ENCODE measurements at regions not wholly inside any gene's neighbourhood (a gene's known extent, or its start where the extent isn't known, plus 50 kb on each side); places are given as distances from the start of the nearest gene placed in this dataset.

- no peak overlapping the region for H3K4me3 ChIP-seq (ENCODE audit: low read depth, low read length)
- TF ChIP-seq, protein P1, sequence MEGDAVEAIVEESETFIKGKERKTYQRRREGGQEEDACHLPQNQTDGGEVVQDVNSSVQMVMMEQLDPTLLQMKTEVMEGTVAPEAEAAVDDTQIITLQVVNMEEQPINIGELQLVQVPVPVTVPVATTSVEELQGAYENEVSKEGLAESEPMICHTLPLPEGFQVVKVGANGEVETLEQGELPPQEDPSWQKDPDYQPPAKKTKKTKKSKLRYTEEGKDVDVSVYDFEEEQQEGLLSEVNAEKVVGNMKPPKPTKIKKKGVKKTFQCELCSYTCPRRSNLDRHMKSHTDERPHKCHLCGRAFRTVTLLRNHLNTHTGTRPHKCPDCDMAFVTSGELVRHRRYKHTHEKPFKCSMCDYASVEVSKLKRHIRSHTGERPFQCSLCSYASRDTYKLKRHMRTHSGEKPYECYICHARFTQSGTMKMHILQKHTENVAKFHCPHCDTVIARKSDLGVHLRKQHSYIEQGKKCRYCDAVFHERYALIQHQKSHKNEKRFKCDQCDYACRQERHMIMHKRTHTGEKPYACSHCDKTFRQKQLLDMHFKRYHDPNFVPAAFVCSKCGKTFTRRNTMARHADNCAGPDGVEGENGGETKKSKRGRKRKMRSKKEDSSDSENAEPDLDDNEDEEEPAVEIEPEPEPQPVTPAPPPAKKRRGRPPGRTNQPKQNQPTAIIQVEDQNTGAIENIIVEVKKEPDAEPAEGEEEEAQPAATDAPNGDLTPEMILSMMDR (conservative IDR thresholded peaks at IDR 0.05; ENCODE audit: low read depth, low read length), result no peak
- no peak for DNase-seq (ENCODE audit: low read depth)
These were observed 203.3 kb upstream of the TARS1 start for GRCh38 chr5:33237471-33237870.

GRCh38 chr5:33238826-33239695, 201.7 kb upstream of the TARS1 start:
- TF ChIP-seq, protein P1 (conservative IDR thresholded peaks at IDR 0.05; ENCODE audit: low read depth, low read length), result no peak
- H3K4me3 ChIP-seq (ENCODE audit: low read depth, low read length), result no peak overlapping the region
- DNase-seq (ENCODE audit: low read depth), result no peak

DNA sequence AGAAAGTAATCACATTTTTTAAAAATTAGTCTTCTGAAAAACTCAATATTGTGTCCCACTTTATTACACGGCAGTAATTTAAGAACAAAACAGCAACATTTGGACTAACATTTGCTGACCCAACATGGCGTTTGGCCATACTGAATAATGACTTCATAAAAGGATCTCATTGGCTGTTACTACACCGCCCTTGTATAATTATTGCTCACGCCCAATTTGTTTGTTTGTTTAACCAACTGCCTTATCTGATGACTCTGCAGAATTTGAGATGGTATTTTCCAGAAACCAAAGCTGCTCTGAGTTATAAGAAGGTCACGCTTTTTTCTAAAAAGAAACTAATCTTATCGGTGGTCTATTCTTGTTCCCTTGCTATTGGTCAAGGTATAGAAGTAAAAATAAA, 200.2 kb upstream of the TARS1 start:
- no peak overlapping the region for H3K4me3 ChIP-seq (ENCODE audit: low read depth, low read length)
- TF ChIP-seq, protein P1 (conservative IDR thresholded peaks at IDR 0.05; ENCODE audit: low read depth, low read length), result no peak
- peak; percentile 21 for DNase-seq (ENCODE audit: low read depth)

GRCh38 chr5:33241802-33242201, 199.0 kb upstream of the TARS1 start:
- no peak overlapping the region for H3K4me3 ChIP-seq (ENCODE audit: low read depth, low read length)
- TF ChIP-seq, protein P1 (conservative IDR thresholded peaks at IDR 0.05; ENCODE audit: low read depth, low read length), result no peak
- DNase-seq (ENCODE audit: low read depth), result no peak

DNA sequence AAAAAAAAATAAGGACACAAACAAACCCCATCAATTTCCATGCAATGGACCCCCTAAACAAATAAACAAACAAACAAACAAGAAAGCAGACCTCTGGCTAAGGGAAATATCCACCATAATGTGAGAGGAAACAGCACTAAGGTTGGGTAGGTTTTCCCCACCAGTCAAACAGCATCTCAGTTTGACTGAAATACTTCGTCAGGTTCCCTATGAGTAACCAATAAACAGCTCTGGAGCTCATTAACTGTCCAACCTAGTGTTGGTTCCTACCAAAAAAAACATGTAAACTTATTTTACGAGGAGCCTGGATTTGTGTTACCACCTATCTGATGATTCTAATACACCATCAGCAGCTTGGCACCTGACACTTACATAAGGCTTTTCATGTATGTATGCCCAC, 198.5 kb upstream of the TARS1 start:
- TF ChIP-seq, protein P1 (conservative IDR thresholded peaks at IDR 0.05; ENCODE audit: low read depth, low read length), result no peak
- H3K4me3 ChIP-seq (ENCODE audit: low read depth, low read length), result no peak overlapping the region
- DNase-seq (ENCODE audit: low read depth), result no peak

DNA sequence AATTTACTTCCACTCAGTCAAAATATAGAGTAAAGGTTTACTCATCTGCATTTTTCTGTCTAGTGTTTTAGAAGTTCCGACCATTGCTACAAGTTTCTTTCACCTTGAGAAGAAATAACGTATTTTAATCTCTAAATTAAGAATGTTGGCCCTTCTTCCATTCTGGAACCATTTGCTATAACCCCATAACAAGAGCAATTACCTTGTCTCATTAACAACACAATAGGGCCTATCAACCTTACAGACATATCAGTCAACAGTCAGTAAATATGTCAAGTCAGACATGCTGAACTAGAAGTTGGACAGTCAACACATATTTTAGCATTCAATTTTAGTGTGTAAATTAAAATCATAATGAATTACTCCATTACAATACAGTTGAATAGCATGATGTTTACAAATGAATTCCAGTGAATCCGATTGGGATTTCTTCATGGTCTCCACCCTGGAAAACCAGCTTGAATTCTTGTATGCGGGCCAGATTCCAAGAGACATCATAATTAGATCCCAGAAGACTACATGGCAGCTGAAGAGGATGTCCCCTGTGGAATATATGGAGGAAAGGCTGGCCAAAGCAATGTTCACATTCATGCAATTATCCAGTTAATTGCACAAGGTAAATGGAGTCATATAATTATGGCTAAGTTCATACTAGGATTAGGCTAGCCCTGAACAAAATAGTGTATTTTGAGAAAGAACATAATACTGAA, 196.2 kb upstream of the TARS1 start:
- DNase-seq (ENCODE audit: low read depth), result no peak
- TF ChIP-seq, protein P1 (conservative IDR thresholded peaks at IDR 0.05; ENCODE audit: low read depth, low read length), result no peak
- no peak overlapping the region for H3K4me3 ChIP-seq (ENCODE audit: low read depth, low read length)

Data from choroid plexus epithelial cell (primary cell).